GM13976 (cell line): ENCODE measurements at regions not wholly inside any gene's neighbourhood (a gene's known extent, or its start where the extent isn't known, plus 50 kb on each side); places are given as distances from the start of the nearest gene placed in this dataset.
A peak's percentile ranks its signal among the peaks of the same experiment; 100 is the strongest.

ENCODE experiments used
- DNase-seq: peaks from one replicate; pipeline ENCODE4 v3.0.0; 2012; ENCODE audit warnings: low spot score
- in situ Hi-C: fragments of 300-500 bp; cut with MboI; formaldehyde crosslinking; loops from one replicate; pipeline ENCODE4 v1.12.0; 2022; ENCODE audit warnings: low sequenced_read_pairs, mixed read lengths, inconsistent platforms; ENCODE audit not compliant: unreplicated experiment
- TF ChIP-seq, protein P1 (sequence below): IDR thresholded peaks from 2 replicates; pipeline ENCODE4 v1.5.1; 2012; ENCODE audit warnings: borderline replicate concordance, mild to moderate bottlenecking; ENCODE audit not compliant: insufficient read depth; ENCODE audit errors: extremely low read depth, missing control alignments, control extremely low read depth

DNA sequence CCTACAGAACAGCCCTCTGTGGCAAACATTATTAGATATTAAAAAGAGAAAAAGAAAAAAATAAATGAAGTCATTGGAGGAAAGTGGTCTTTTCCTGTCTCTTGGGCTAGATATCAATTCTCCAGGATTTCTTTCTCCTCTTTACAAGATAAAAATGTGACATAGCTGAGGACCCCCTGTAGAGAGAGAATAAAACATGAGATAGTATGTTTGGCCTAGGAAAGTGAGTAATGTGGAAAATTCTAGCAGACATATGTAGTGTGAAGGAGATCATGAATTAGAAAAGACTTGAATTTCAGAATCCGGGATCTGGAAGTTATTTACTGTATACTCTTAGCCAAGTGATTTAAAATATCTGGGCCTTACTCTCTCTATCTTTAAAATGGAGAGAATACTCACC, 823.1 kb downstream of the TLR4 start:
- in situ Hi-C loops = loop anchor here (25.0 kb wide), 1 partner anchor 760 kb away; no protein-coding TSS in a partner anchor
- no peak for DNase-seq

DNA sequence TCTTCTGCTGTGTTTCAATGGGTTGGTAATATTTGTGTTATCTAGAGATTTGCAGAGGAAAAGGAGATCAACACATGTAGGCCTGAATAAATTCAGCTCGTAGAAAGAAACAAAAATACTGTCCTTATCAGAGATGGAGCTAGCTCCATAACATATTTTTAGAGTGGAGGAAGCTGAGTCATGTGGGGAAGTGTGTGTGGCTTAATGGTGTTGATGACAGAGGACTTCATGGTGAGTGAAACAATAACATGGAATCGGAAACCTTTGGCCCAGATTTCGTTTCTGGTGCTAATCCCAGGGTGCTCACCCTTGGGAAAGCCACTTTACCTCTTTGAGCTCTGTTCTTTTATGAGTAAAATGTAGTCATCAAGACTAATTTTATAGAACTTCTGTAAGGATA, 825.0 kb downstream of the TLR4 start:
- no peak for DNase-seq
- in situ Hi-C loops = loop anchor here (25.0 kb wide), 1 partner anchor 758 kb away; no protein-coding TSS in a partner anchor
- TF ChIP-seq, protein P1, sequence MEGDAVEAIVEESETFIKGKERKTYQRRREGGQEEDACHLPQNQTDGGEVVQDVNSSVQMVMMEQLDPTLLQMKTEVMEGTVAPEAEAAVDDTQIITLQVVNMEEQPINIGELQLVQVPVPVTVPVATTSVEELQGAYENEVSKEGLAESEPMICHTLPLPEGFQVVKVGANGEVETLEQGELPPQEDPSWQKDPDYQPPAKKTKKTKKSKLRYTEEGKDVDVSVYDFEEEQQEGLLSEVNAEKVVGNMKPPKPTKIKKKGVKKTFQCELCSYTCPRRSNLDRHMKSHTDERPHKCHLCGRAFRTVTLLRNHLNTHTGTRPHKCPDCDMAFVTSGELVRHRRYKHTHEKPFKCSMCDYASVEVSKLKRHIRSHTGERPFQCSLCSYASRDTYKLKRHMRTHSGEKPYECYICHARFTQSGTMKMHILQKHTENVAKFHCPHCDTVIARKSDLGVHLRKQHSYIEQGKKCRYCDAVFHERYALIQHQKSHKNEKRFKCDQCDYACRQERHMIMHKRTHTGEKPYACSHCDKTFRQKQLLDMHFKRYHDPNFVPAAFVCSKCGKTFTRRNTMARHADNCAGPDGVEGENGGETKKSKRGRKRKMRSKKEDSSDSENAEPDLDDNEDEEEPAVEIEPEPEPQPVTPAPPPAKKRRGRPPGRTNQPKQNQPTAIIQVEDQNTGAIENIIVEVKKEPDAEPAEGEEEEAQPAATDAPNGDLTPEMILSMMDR = no peak

More for the DNA sequence above, 823.1 kb downstream of the TLR4 start:
- TF ChIP-seq, protein P1 = no peak

DNA sequence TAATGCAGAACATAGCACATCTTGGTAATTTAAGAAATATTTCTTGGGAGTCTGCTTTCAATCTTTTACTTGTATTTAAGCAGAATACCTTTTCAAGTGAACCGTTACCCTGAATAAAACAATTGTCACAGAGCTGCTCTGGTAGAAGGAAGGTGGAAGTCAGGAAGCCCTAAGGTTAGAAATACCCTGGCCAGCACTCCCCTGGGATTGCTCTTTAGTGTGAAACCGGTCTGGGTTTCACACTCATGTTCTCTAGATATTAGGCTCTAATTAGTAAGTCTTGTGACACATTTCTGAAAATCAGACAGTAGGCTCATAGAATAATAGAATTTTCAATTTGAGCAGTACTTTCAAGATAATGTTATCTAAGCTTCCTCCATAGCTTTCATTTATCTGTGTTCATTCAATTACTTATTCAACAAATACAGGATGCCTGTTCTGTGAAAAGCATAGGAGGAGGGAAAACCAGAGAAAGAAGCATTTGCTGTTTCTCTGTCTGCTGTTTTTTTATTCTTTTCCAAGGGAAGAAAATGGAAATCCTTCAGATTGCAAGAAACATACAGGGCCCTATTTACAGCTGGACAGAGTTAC, 825.5 kb downstream of the TLR4 start:
- peak; percentile 9 for DNase-seq
- in situ Hi-C loops = loop anchor here (10.0 to 25.0 kb wide), 2 partner anchors 65 to 758 kb away; no protein-coding TSS in a partner anchor
- TF ChIP-seq, protein P1 = no peak

DNA sequence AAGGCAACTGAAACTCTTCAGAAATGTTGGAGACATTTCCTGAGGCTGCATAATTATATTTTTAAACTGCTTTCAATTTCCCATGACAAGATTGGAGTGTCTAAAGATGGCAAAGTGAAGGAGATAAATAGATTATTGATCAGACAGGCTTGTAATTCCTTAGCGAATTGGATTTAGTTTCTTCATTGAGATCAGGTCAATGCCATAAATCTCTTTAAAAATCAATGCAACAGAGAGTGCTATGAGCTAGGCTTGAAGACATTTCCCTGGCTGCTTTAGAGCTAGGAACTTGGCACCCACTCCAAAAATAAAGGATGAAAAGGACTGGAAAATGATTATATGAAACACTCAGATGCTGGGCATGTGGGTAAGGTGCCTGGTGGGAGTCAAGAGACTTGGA, 828.4 kb downstream of the TLR4 start:
- no peak for DNase-seq
- TF ChIP-seq, protein P1 = no peak
- in situ Hi-C loops = loop anchor here (10.0 to 25.0 kb wide), 2 partner anchors 62 to 755 kb away; no protein-coding TSS in a partner anchor

DNA sequence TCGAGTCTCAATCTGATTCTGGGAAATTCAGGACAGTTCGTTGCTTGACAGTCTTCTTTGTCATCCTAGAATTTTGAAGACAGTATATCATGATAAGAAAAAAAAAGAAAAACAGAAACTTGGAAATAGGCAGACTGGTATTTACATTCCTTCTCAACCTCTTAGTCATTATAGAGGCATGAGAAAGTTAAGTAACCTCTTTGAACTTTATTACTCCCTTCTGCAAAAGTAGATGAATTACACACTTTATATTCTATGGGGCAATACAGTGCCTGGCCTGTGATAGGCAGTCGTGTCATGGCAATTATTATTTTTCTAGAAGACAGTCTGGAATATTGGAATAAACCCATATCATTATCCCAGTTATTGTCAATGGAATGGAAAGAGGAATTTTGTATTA, 828.9 kb downstream of the TLR4 start:
- in situ Hi-C loops = loop anchor here (10.0 to 25.0 kb wide), 2 partner anchors 62 to 754 kb away; no protein-coding TSS in a partner anchor

DNA sequence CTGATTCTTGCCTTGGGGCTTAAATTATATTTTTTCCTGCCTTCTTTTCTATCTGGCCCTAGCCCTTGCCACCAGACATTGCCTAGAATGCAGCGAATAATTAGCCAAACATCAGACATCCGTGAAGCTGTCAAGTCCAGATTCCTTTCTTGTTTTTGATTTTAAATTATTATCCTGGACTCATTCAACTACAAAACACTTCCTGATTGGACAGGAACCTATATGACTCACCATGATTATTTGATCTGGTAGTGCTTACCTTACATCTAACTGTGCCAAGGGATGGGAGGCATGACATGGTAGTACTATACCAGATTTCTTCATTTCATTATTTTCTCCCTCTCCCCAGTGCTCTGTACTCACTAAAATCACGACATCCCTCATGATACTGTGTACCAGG, 829.6 kb downstream of the TLR4 start:
- DNase-seq = no peak
- in situ Hi-C loops = loop anchor here (10.0 to 25.0 kb wide), 2 partner anchors 61 to 753 kb away; no protein-coding TSS in a partner anchor
- TF ChIP-seq, protein P1 = no peak

More for the DNA sequence above, 828.9 kb downstream of the TLR4 start:
- no peak for DNase-seq
- TF ChIP-seq, protein P1 = no peak
